H1 (cell line): ENCODE measurements at regions not wholly inside any gene's neighbourhood (a gene's known extent, or its start where the extent isn't known, plus 50 kb on each side); places are given as distances from the start of the nearest gene placed in this dataset.

Source experiments
- CHD1 ChIP-seq: IDR thresholded peaks from 2 replicates; pipeline ENCODE4 v1.6.1; 2012; ENCODE audit warnings: low read depth, low read length, improper control_type of control experiment
- CTCF ChIP-seq, 3 experiments: IDR thresholded peaks; 1 replicate in 2 of 3; 2 replicates in 1 of 3; pipeline versions ENCODE4 v1.5.1 to v1.6.1; 2011; ENCODE audit warnings: low read length in 3 of 3, mild to moderate bottlenecking in 3 of 3, inconsistent platforms in 2 of 3, low read depth in 1 of 3, moderate library complexity in 1 of 3; ENCODE audit not compliant: insufficient read depth in 1 of 3; ENCODE audit errors: control extremely low read depth in 1 of 3
- EZH2 ChIP-seq: fragments of 200-600 bp; sonication (generic); IDR thresholded peaks from 2 replicates; pipeline ENCODE4 v1.7.1; 2012; ENCODE audit warnings: low read depth, mild to moderate bottlenecking, moderate library complexity, low read length, inconsistent platforms; ENCODE audit not compliant: severe bottlenecking
- POLR2A ChIP-seq, 2 experiments: IDR thresholded peaks; 1 replicate in 1 of 2; 2 replicates in 1 of 2; pipeline ENCODE4 v1.6.1; 2011; ENCODE audit warnings: low read depth in 2 of 2, low read length in 2 of 2, mild to moderate bottlenecking in 2 of 2; ENCODE audit errors: control extremely low read depth in 1 of 2
- RFX5 ChIP-seq: IDR thresholded peaks from 2 replicates; pipeline ENCODE4 v1.6.1; 2011; ENCODE audit warnings: low read depth, low read length, improper control_type of control experiment, borderline replicate concordance
- RNF2 ChIP-seq: fragments of 200-900, 300-1000 bp; sonication (generic); IDR thresholded peaks from 2 replicates; pipeline ENCODE4 v1.7.1; 2016; ENCODE audit warnings: borderline replicate concordance, low read depth, mild to moderate bottlenecking, antibody characterized with exemption, low read length; ENCODE audit not compliant: poor library complexity, severe bottlenecking; ENCODE audit errors: missing control alignments
- TCF12 ChIP-seq: IDR thresholded peaks from 2 replicates; pipeline ENCODE4 v1.6.1; 2011; ENCODE audit warnings: low read depth, mild to moderate bottlenecking, low read length

GRCh38 chr12:66960006-66960405, 281.1 kb upstream of the GRIP1 start:
- TF ChIP-seq CTCF (IDR thresholded peaks at IDR 0.05; ENCODE audit: control extremely low read depth in 1 of 3, insufficient read depth in 1 of 3, low read depth in 1 of 3, low read length in 3 of 3) (no peak), EZH2 (no peak), RNF2 (no peak), POLR2A (IDR thresholded peaks at IDR 0.05; ENCODE audit: control extremely low read depth in 1 of 2, low read depth in 2 of 2, low read length in 2 of 2) (no peak), TCF12 (no peak), RFX5 (no peak), CHD1 (no peak)
